Suprapubic skin (tissue), 4 donors: ENCODE measurements at regions not wholly inside any gene's neighbourhood (a gene's known extent, or its start where the extent isn't known, plus 50 kb on each side); places are given as distances from the start of the nearest gene placed in this dataset.

Source experiments
- DNase-seq, 2 donors: peaks; one replicate each; pipeline ENCODE4 v3.0.0-alpha.2; 2019; ENCODE audit warnings: low spot score in 2 of 2
- H3K27ac ChIP-seq: fragments of 200-600 bp; sonication (generic); one replicate; pipeline ENCODE4 v1.5.1; 2019
- H3K27me3 ChIP-seq: fragments of 200-600 bp; sonication (generic); one replicate; pipeline ENCODE4 v1.5.1; 2019
- H3K36me3 ChIP-seq: fragments of 200-600 bp; sonication (generic); one replicate; pipeline ENCODE4 v1.5.1; 2019
- H3K4me1 ChIP-seq: fragments of 200-600 bp; sonication (generic); one replicate; pipeline ENCODE4 v1.5.1; 2019
- H3K4me3 ChIP-seq: fragments of 200-600 bp; sonication (generic); one replicate; pipeline ENCODE4 v1.5.1; 2019; ENCODE audit warnings: mild to moderate bottlenecking
- H3K9me3 ChIP-seq: fragments of 200-600 bp; sonication (generic); one replicate; pipeline ENCODE4 v1.5.1; 2019
- CTCF ChIP-seq, 2 donors: fragments of 200-600 bp in 1 of 2; fragments of 450-650 bp in 1 of 2; sonication (generic) in 1 of 2; IDR thresholded peaks; one replicate each; pipeline ENCODE4 v1.5.1; 2016 to 2019; ENCODE audit warnings: antibody characterized with exemption in 2 of 2, mild to moderate bottlenecking in 1 of 2, moderate library complexity in 1 of 2
- EP300 ChIP-seq: sonication (generic); formaldehyde crosslinking; IDR thresholded peaks from one replicate; pipeline ENCODE4 v1.6.1; 2017; ENCODE audit warnings: antibody characterized with exemption
- POLR2A ChIP-seq, 2 donors: fragments of 450-650 bp; IDR thresholded peaks; one replicate each; pipeline ENCODE4 v1.6.1; 2017; ENCODE audit warnings: antibody characterized with exemption in 2 of 2, mild to moderate bottlenecking in 2 of 2, moderate library complexity in 2 of 2
- POLR2AphosphoS5 ChIP-seq, 3 donors: sonication (generic); formaldehyde crosslinking; IDR thresholded peaks; one replicate each; pipeline ENCODE4 v1.6.1; 2017; ENCODE audit warnings: antibody characterized with exemption in 3 of 3
- WGBS: methylation state at CpG from one replicate; pipeline ENCODE4 v1.1.5; 2018; 5-methylcytosine and 5-hydroxymethylcytosine counted together

GRCh38 chr20:24124003-24124402 lies 135.4 kb upstream of the GGTLC1 start:
- TF ChIP-seq EP300: no peak
- no peak for TF ChIP-seq CTCF (IDR thresholded peaks at IDR 0.05)
- no peak for TF ChIP-seq POLR2AphosphoS5 (IDR thresholded peaks at IDR 0.05)
- TF ChIP-seq POLR2A (IDR thresholded peaks at IDR 0.05): no peak
- H3K4me1 ChIP-seq: peaks cover 1% of the 10 kb centered on the region
- 82% methylated on average over 4 of the region's 4 CpGs for WGBS

GRCh38 chr20:24118441-24119175 lies 130.0 kb upstream of the GGTLC1 start:
- H3K27ac ChIP-seq: no peak overlapping the region
- H3K4me1 ChIP-seq: peaks cover 9% of the 10 kb centered on the region
- H3K9me3 ChIP-seq: no peaks in the 10 kb centered on the region
- no peak for TF ChIP-seq CTCF (IDR thresholded peaks at IDR 0.05)
- peak in 1 of 3 donors; percentile 7 for TF ChIP-seq POLR2AphosphoS5 (IDR thresholded peaks at IDR 0.05)
- H3K27me3 ChIP-seq: no peaks in the 10 kb centered on the region
- WGBS: 23% methylated on average over 15 of the region's 16 CpGs
- no peak for DNase-seq
- H3K4me3 ChIP-seq: no peak overlapping the region
- H3K36me3 ChIP-seq: no peaks in the 10 kb centered on the region

More at GRCh38 chr20:24124003-24124402, 135.4 kb upstream of the GGTLC1 start:
- Histone ChIP-seq H3K9me3 (no peaks in the 10 kb centered on the region), H3K36me3 (no peaks in the 10 kb centered on the region), H3K27me3 (no peaks in the 10 kb centered on the region), H3K4me3 (no peak overlapping the region), H3K27ac (no peak overlapping the region)
- DNase-seq: no peak

- Histone ChIP-seq H3K27me3 (no peaks in the 10 kb centered on the region), H3K9me3 (no peaks in the 10 kb centered on the region), H3K27ac (no peak overlapping the region), H3K36me3 (no peaks in the 10 kb centered on the region), H3K4me3 (no peak overlapping the region), H3K4me1 (peaks cover 9% of the 10 kb centered on the region)
- no peak for DNase-seq
- no peak for TF ChIP-seq EP300
- no peak for TF ChIP-seq POLR2A (IDR thresholded peaks at IDR 0.05)
- no peak for TF ChIP-seq POLR2AphosphoS5 (IDR thresholded peaks at IDR 0.05)
- no peak for TF ChIP-seq CTCF (IDR thresholded peaks at IDR 0.05)
- 48% methylated on average over 5 of the region's 5 CpGs for WGBS
Observed at GRCh38 chr20:24118034-24118433, 129.5 kb upstream of the GGTLC1 start.

GRCh38 chr20:24117383-24117782 lies 128.8 kb upstream of the GGTLC1 start:
- Histone ChIP-seq H3K4me1 (peaks cover 9% of the 10 kb centered on the region), H3K27ac (no peak overlapping the region), H3K27me3 (peaks cover 2% of the 10 kb centered on the region), H3K9me3 (no peaks in the 10 kb centered on the region), H3K4me3 (no peak overlapping the region), H3K36me3 (no peaks in the 10 kb centered on the region)
- WGBS: 71% methylated on average over 3 of the region's 3 CpGs
- TF ChIP-seq POLR2A (IDR thresholded peaks at IDR 0.05) (no peak), EP300 (no peak)
- DNase-seq: no peak

- no peak for DNase-seq
- H3K36me3 ChIP-seq: no peaks in the 10 kb centered on the region
- no peaks in the 10 kb centered on the region for H3K9me3 ChIP-seq
- peaks cover 3% of the 10 kb centered on the region for H3K27me3 ChIP-seq
- H3K4me3 ChIP-seq: no peak overlapping the region
- TF ChIP-seq POLR2A (IDR thresholded peaks at IDR 0.05) (no peak), EP300 (no peak), POLR2AphosphoS5 (IDR thresholded peaks at IDR 0.05) (no peak), CTCF (IDR thresholded peaks at IDR 0.05) (no peak)
- H3K4me1 ChIP-seq: peaks cover 9% of the 10 kb centered on the region
- H3K27ac ChIP-seq: no peak overlapping the region
- 58% methylated on average over 4 of the region's 4 CpGs for WGBS
Observed at GRCh38 chr20:24116611-24117010, 128.0 kb upstream of the GGTLC1 start.

- Histone ChIP-seq H3K4me3 (no peak overlapping the region), H3K4me1 (no peaks in the 10 kb centered on the region), H3K9me3 (no peaks in the 10 kb centered on the region), H3K27me3 (peaks cover 3% of the 10 kb centered on the region), H3K27ac (no peak overlapping the region), H3K36me3 (no peaks in the 10 kb centered on the region)
- WGBS: 82% methylated on average over 7 of the region's 7 CpGs
- no peak for DNase-seq
- TF ChIP-seq EP300 (no peak), CTCF (IDR thresholded peaks at IDR 0.05) (no peak), POLR2AphosphoS5 (IDR thresholded peaks at IDR 0.05) (no peak), POLR2A (IDR thresholded peaks at IDR 0.05) (no peak)
Observed at GRCh38 chr20:24112360-24112759, 123.8 kb upstream of the GGTLC1 start.
